ENCODE measurements at regions not wholly inside any gene's neighbourhood (a gene's known extent, or its start where the extent isn't known, plus 50 kb on each side); places are given as distances from the start of the nearest gene placed in this dataset.
"Not testable (repeated sequence)": the region's sequence is repeated elsewhere in the genome, so short reads cannot be mapped to it uniquely, and the experiment has no call there.

DNA sequence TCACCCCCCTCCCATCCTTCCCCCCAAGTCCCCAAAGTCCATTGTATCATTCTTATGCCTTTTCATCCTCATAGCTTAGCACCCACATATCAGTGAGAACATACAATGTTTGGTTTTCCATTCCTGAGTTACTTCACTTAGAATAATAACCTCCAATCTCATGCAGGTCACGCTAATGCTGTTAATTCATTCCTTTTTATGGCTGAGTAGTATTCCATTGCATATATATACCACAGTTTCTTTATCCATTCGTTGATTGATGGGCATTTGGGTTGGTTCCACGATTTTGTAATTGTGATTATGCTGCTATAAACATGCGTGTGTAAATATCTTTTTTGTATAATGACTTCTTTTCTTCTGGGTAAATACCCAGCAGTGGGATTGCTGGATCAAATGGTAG is 621.9 kb upstream of the NRP1 start:
- DNase-seq (ENCODE audit: low spot score), result not testable (repeated sequence)

DNA sequence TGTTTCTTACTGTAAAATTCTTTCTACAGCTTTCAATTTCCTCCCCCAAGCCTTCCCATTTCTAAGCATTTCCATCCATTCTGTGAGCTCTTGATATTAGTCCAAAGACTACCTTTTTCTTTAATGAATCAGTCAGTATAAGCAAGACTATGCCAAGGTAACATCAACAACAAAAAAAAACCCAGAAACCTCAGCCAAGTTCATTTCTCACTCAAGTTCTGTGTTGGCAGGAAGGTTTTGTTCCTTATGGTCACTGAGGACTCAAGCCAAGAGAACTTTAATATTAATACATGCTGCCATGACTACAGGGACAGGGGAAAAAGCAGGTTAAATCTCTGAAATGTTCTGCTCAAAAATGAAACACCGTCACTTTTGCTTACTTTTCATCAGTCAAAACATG is 621.2 kb upstream of the NRP1 start:
- DNase-seq (ENCODE audit: low spot score), result no peak

DNA sequence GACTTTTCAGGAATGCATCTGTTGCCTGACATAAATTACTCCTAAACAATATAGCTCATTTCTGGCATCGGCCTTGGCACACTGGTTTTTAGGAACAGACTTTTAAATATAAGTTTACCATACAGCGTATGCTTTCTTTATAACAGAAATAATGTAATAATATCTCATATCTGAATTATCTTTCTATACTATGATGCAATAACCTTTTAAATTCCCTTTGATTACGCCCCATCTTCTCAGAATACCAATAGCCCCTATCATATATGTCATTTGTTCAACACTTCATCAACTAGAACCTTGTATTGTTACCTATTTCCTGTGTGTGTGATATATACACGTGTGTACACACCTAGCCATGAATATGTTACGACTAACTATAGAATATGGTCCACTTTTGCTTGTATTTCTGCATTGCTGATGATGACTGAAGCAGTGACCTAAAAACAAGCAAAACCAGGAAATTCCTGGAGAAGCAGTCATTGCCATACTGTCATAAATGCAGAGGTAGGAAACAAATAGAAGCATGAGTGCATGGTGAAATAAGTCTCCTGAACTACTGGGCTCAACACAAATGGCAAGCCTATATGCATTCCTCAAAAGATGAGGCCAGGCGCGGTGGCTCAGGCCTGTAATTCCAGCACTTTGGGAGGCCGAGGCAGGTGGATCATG is 618.4 kb upstream of the NRP1 start:
- no peak for DNase-seq (ENCODE audit: low spot score)

DNA sequence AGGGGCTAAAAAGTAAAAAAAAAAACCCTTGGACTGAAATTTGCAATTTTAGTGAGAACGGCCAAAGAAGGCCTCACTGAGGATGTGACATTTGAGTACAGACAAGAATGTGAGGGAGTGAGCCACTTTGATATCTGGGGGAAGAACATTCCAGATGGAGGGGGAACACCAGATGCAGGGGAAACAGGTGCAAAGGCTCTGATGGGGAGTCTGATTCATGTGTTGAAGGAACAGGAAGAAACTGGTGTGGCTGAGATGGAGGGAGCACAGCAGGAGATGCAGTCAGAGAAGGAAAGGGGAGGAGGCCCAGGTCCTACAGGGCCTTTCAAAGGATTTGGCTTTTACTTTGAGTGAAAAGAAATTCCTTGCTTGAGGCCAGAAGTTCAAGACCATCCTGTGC is 615.7 kb upstream of the NRP1 start:
- DNase-seq (ENCODE audit: low spot score), result no peak

DNA sequence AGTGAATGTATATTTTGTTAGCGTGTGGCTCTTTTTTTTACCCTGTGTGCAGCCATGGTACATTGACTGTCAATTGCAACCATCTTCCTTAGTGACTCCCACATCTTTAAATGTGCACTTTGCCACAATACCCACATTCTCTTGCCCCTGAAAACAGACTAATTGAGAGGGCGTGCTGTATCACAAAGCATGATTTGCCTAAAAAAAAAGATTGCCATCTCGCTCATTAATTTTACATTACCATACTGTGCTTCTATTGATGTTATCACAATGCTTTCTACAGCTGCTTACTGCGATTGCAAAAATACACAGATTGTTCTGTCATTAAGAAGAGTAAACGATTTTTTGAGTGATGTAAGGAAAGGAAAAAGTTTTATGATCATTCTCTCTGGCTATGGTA is 613.1 kb upstream of the NRP1 start:
- no peak for DNase-seq (ENCODE audit: low spot score)

DNA sequence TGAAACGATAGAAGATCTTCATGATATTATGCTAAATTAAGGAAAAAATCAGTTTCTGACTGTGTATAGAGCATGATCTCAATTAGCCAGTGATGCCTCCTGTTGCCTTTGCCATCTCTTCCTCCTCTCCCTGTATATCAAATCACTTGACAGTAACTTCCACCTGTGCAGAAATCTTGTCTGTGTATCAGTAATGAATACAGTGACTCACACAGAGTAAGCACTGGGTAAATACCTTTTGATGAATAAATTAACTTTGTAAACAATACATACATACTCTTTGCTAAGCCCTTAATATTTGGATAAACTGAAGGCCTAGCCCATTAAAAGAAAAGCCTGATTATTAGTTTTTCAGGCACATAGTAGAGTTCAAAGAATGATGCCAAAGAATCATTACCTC is 610.6 kb upstream of the NRP1 start:
- no peak for DNase-seq (ENCODE audit: low spot score)

DNA sequence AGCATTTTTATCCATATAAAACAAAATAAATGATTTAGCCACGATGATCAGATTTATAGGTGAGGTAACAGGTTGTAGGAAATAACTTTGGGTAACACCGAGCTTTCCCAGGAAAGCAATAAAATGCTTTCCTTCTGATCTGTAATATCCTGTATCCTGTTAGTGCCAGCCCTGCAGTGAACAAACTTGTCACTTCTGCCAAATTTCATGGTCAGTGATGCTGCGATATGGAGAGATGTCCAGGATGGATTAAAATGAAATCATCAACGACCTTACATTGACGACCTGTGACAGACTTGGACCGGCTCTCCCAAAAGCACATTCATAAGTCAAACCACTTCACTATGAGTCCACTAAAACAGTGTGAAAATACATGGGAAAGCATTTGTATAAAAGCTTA is 608.0 kb upstream of the NRP1 start:
- DNase-seq (ENCODE audit: low spot score), result no peak

DNA sequence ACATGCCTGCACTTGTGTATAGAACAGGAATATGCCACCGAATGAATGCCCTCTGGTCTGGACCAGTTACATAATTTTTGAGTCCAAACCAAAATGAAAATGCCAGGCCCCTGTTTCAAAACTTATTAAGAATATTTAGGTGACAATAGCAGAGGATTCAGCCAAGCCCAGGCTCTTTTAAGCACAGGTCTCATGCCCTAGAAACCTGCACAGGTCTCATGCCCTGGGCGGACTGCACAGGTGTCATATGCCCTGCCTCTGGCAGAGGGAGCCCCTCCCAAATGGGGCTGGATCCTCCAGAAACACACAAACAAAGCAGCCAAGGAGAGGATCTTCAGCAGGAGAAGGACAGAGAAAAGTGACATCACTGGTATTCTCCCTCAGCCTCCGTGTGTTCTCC is 605.4 kb upstream of the NRP1 start:
- no peak for DNase-seq (ENCODE audit: low spot score)

DNA sequence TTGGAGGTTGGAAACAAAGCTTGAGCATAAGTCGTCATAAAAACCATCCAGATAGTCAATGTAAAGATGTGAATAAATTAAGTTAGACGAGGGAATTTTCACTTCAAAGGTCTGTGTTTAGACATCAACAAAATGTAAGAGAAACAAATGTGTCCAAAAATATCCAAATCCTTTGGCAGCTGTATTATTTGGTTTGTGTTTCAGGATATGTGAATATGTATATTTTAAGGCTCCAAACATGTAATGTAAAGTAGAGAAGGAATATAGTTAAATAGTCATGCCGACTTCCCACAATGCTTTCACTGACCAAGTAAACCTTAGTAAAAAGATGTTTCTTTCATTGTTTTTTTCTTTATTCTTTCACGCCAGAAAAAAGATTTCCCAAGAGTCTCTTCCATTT is 604.9 kb upstream of the NRP1 start:
- DNase-seq (ENCODE audit: low spot score), result no peak

DNA sequence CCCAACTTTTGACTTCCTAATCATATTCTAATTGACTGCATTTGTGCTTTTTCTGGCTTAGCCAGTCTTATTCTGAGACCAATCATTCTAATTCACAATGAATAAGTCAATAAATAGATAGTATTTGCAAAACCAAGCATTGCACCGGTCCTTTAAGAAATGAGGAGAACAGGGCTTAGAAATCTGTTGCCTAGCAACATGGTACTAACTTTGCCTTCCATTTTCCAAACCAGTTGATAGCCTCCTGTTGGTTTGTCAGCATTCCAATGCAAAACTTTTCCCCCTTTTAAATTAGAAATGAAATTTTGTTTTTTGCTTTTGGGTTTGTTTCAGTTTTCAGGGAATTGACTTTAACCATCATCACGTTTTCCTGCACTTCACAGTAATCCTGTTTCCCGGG is 603.5 kb upstream of the NRP1 start:
- no peak for DNase-seq (ENCODE audit: low spot score)

DNA sequence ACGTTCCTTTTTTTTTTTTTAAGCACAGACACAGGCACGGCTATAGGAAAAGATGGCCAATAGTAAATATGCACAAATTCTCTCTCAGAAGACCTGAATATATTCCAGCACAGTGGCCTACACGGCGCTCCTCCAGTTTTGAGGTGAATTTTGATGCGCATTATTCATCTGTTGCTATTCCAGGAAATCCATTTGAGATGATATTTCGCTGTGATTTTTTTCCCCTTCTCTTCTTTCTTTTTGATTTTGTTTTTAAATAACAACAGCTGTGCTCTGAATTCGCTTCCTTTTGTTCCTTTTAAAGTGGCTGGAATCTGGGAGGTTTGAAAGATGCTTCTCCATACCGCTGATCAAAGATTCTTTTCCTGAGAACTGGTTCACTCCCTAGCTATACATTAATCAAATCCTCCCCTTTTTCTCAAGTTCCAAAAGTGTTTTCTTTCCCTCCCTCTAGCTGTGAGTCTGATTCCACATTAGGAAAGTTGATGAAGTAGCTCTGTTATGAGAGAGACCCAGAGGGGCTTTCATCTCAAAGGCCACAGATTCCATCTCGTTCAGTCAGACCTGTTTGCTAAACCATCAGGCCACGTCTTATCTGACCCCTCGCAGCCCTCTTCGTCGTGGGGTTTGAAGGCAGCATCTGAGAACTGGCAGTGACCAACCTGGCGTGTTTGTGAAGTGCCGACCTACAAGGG is 602.7 kb upstream of the NRP1 start:
- DNase-seq (ENCODE audit: low spot score), result no peak

DNA sequence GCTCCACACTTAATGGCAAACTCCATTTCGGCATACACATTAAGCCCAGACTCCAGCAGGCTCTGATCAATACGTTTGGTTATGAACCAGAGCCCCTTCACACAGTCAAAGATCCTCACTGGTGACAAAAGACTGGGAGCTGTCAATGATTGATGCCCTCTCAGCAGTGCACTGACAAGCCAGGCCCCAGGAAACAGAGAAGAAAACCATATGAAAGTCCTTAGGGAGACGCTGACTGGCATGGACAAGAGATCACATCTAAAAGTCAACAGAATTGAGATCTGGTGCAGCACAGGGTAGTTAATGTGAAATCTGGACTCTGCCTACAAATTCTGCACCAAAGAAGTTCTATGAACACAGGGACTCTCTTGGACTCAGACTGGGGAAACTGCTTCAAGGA is 600.9 kb upstream of the NRP1 start:
- no peak for DNase-seq (ENCODE audit: low spot score)

DNA sequence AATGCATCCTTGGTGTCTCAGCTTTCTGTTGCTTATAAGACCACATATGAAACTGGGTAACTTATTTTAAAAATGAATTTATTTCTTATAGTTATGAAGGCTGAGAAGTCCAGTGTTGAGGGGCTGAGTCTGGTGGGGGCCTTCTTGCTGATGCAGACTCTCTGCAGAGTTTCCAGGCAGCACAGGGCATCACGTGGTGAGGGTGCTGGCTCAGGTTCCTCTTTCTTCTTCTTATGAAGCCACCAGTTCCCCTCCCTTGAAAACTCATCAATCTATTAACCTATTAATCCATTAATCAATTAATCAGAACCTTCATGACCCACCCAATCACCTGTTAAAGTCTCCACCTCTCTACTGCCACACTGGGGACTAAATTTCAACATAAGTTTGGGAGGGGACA is 595.6 kb upstream of the NRP1 start:
- no peak for DNase-seq (ENCODE audit: low spot score)

DNA sequence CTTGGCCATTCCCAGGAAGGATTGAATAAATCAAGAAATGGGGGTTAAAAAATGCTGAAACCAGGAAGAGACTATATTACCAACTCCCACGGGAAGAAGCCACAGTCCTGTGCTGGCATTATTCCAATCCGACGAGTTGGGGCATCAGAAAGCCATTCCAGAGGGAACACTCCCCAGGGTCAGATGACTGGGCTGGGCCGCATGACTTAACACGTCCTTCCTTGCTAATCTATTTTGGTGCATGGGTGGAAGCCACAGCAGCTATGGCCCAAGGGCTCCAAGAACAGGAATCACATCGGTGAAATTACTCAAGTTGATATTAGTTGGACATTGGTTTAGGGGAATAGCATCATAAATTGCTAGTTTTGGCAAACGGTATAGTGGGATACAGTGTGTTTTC is 592.9 kb upstream of the NRP1 start:
- DNase-seq (ENCODE audit: low spot score), result no peak

DNA sequence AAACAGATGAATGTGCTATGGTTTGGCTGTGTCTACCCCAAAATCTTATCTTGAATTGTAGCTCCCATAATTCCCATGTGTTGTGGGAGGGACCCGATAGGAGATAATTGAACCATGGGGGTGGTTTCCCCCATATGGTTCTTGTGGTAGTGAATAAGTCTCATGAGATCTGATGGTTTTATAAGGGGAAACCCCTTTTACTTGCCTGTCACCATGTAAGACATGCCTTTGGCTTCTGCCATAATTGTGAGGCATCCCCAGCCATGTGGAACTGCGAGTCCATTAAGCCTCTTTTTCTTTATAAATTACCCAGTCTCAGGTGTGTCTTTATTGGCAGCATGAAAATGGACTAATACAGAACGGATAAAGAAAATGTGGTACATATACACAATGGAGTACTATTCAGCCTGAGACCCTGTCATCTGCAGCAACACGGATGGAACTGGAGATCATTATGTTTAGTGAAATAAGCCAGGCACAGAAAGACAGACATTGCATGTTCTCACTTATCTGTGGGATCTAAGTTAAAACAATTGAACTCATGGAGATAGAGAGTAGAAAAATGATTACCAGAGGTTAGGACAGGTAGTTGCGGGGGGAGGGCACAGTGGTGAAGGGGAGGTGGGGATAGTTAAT is 587.6 kb upstream of the NRP1 start:
- DNase-seq (ENCODE audit: low spot score), result no peak

DNA sequence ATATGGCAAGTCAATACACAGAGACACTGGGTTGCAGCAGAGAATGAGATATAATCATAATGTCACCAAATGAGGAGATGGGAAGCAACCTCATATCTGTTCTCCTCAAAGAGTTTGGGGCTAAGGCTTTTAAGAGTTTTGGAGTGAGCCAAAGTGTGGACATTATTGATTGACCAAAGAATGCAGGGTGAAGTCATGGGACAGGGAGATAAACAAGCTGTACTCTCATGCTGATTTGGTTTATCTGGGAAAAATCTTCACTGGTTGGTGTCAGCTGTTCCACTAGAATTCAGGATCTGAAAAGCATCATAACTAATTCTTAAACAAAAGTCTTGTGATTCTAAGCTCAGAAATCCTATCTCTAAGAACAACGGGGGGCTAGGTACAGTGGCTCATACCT is 585.9 kb upstream of the NRP1 start:
- no peak for DNase-seq (ENCODE audit: low spot score)

DNA sequence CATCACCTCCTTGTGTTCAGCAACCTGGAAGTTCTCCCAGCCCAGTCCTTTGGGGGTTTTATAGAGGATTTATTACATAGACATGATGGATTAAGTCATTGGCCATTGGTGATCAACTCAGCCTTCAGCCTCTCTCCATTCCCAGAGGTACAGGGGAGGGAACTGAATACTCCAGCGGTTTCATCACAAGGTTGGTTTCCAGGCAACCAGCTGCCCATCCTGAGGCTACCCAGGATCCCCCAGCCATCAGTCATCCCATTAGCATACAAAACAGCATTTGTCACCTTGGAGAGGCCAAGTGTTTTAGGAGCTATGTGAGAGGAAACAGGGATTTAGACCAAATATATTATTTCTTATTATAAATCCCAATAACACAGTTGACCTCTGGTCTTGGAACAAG is 584.8 kb upstream of the NRP1 start:
- DNase-seq (ENCODE audit: low spot score), result no peak

DNA sequence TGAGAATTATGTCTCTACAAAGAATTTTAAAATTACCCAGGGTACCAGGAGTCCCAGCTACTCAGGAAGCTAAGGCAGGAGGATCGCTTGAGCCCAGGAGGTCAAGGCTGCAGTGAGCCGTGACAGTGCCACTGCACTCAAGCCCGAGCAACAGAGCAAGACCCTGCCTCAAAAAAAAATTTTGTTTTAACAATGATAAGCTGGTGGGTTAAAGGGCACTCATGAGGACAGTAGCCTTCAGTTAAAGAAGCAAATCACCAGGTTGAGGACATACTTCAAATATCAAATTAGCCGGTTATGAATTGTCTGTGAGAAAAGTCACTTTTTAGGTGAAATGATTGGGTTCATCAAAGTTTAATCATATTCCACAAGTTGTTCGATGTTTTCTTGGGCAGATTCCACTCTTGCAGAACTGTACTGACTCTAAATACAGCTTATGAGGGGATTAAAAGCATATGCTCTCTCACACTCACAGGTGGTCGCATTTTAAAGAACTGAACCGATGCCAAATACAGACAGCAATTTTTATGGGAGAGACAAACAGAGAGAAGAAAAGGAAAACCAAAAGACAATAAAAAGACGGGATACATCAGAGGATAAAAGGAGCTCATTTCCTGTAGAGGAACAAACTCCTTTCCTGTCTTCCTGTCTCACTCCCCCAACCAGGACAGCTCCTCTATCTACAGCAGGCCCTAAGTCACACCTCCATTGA is 582.8 kb upstream of the NRP1 start:
- no peak for DNase-seq (ENCODE audit: low spot score)

DNA sequence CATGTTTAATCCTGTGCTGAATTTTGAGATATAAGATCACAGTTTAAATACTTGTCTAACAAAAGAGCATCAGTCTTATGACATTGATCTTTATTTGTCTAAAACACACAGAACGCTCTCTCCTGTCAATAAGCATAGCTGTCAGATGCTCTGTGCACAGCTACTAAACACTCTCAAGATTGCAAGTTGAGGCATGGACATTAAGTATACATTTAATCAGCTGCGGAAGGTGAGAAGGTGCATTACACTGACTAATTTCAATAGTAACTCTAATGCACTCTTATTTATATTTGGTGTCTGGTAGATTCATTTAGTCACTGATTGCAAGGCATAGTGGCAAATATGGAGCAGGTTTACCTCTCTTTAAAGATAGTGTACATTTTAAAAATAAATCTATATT is 580.3 kb upstream of the NRP1 start:
- DNase-seq (ENCODE audit: low spot score), result no peak

DNA sequence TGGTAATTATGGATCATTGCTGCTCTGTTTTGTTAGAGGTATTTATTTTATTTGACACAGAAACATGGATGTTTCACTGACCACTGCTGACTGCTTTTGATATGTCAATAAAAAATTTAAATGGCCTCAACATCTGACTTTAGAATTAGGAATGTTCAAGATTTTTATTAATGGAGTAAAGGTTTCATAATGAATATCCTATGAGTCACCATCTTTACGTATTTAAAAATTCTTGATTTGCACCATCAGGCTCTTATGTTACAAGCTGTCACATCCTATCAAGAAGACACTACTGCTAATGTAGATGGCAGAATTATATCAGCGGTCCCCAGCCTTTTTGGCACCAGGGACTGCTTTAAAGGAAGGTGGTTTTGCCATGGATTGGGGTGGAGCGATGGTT is 578.7 kb upstream of the NRP1 start:
- no peak for DNase-seq (ENCODE audit: low spot score)

DNA sequence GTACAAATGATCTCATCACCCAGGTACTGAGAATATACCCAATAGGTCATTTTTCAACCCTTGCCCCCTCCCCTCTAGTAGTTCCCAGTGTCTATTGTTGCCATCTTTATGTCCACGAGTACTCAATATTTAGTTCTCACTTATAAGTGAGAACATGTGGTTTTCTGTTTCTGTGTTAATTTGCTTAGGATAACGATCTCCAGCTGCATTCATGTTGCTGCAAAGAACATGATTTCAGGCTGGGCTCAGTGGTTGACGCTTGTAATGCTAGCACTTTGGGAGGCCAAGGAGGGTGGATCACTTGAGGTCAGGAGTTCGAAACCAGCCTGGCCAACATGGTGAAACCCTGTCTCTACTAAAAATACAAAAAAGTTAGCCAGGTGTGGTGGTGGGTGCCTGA is 575.0 kb upstream of the NRP1 start:
- not testable (repeated sequence) for DNase-seq (ENCODE audit: low spot score)

DNA sequence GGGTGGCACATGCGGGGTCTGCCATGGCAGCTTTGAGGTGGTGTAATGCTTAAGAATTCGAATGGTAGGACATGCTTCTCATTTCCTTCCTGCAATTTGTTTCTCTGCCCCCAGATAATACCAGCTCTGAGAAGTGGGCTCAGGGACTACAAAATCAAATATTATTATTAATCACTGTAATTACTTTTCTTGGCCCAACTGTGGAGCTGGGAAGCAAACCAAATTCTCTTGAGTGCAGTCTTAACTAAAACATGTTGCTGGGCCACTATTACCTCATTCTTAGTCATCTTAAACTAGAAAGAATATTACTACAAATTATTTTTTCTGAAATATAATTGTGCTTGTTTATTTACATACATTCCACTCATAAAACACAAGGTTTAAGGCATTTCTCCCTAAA is 566.7 kb upstream of the NRP1 start:
- no peak for DNase-seq (ENCODE audit: low spot score)

DNA sequence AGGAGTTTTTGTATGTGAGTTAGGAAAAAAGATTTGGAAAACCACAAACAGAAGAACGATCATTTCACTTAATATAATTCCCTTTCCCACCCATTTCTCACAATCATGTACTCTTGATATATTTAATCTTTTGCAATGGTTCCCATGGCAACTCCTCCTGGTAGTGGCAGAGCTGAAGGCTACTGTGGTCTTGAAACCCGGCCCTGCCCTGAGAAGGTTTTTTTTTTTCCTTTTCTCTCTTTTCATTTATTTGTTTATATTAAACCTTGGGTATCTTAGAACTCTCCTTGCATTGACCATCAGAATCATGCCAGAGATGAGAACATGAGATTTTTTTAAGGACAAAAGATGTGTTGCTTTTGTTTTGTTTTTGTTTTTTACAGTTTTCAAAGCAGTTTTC is 566.1 kb upstream of the NRP1 start:
- DNase-seq (ENCODE audit: low spot score), result no peak

Measured in putamen (tissue), 1 donor.